Karpas-422 (cell line): ENCODE measurements at regions not wholly inside any gene's neighbourhood (a gene's known extent, or its start where the extent isn't known, plus 50 kb on each side); places are given as distances from the start of the nearest gene placed in this dataset.

Experiments used
- DNase-seq: peaks from one replicate; pipeline ENCODE4 v3.0.0-alpha.2; 2015
- H2AFZ ChIP-seq: fragments of 200-600 bp; sonication (generic); 2 replicates; pipeline ENCODE4 v1.6.1; 2014; ENCODE audit warnings: antibody characterized with exemption, low read length, mixed read lengths
- H3K27ac ChIP-seq: fragments of 200-600 bp; sonication (generic); 2 replicates; pipeline ENCODE4 v1.5.1; 2014; ENCODE audit warnings: mild to moderate bottlenecking, low read length, moderate library complexity
- H3K27me3 ChIP-seq: fragments of 200-600 bp; sonication (generic); 2 replicates; pipeline ENCODE4 v1.6.1; 2014; ENCODE audit warnings: low read length, mixed read lengths
- H3K36me3 ChIP-seq: fragments of 200-600 bp; sonication (generic); 2 replicates; pipeline ENCODE4 v1.6.1; 2014; ENCODE audit warnings: low read length, mixed read lengths; ENCODE audit not compliant: insufficient read depth
- H3K4me1 ChIP-seq: fragments of 200-600 bp; sonication (generic); 2 replicates; pipeline ENCODE4 v1.6.1; 2014; ENCODE audit warnings: mild to moderate bottlenecking, low read length, mixed read lengths
- H3K4me2 ChIP-seq: fragments of 200-600 bp; sonication (generic); 2 replicates; pipeline ENCODE4 v1.6.1; 2014; ENCODE audit warnings: low read length, low read depth, mild to moderate bottlenecking; ENCODE audit not compliant: poor library complexity, severe bottlenecking
- H3K4me3 ChIP-seq: fragments of 200-600 bp; sonication (generic); 2 replicates; pipeline ENCODE4 v1.5.1; 2014; ENCODE audit warnings: mild to moderate bottlenecking, antibody characterized with exemption, low read length, mixed read lengths
- H3K79me2 ChIP-seq: fragments of 200-600 bp; sonication (generic); 2 replicates; pipeline ENCODE4 v1.6.1; 2014; ENCODE audit warnings: mild to moderate bottlenecking, low read length, mixed read lengths
- H3K9ac ChIP-seq: fragments of 200-600 bp; sonication (generic); 2 replicates; pipeline ENCODE4 v1.6.0; 2014; ENCODE audit warnings: low read length
- H3K9me2 ChIP-seq: fragments of 200-600 bp; sonication (generic), shearing (Covaris generic); replicated peaks from 2 replicates; pipeline ENCODE4 v1.6.0; 2014; ENCODE audit warnings: mild to moderate bottlenecking, low read length, moderate library complexity; ENCODE audit not compliant: insufficient read depth
- H3K9me3 ChIP-seq: fragments of 300-700, 200-600 bp; sonication (generic); 2 replicates; pipeline ENCODE4 v1.6.1; 2014; ENCODE audit warnings: low read length, mixed read lengths
- H4K20me1 ChIP-seq: fragments of 200-600 bp; sonication (generic); 2 replicates; pipeline ENCODE4 v1.6.1; 2014; ENCODE audit warnings: mild to moderate bottlenecking, antibody characterized with exemption, low read length, low read depth; ENCODE audit not compliant: insufficient read depth

DNA sequence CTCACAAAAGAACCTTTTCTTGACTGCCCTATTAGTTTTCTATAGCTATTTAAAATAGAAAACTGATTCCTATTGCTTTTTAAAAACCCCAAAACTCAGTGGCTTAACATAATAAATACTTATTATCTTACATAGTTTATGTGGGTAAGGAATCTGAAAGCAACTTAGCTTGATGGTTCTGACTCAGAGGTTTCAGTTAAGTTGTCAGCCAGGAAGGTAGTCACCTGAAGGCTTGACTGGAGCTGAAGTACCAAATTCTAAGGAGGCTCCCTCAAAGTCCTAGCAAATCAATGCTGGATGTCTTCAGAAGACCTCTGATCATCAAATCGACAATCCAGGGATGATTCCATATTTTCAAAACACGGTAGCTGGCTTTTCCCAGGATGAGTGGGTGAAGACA lies 546.6 kb upstream of the CDH2 start:
- Histone ChIP-seq H3K4me1 (no peaks in the 10 kb centered on the region), H3K4me3 (no peak overlapping the region), H3K27me3 (no peaks in the 10 kb centered on the region), H3K36me3 (no peaks in the 10 kb centered on the region), H3K79me2 (no peaks in the 10 kb centered on the region), H3K9ac (no peak overlapping the region), H2AFZ (no peak overlapping the region), H3K9me3 (peaks cover 32% of the 10 kb centered on the region), H3K9me2 (no peaks in the 10 kb centered on the region), H3K27ac (no peak overlapping the region), H4K20me1 (no peaks in the 10 kb centered on the region), H3K4me2 (no peak overlapping the region)
- no peak for DNase-seq

DNA sequence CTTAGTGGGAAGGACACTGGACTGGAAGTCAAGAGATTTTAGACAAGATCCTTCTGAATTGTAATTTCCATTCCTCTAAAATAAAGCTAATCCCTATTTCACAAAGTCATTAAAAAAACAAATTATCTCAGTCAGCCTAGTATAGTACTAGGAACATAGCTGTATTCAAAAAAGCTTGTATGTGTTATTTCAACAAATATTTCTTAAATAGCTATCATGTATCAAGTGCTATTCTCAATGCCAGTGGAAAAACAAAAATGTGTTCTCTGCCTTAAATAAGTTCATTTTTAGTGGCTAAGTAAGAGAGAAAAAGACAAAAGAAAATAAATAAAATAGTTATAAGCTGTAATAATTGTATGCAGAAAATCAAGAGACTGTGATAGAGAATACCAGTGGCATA lies 541.8 kb upstream of the CDH2 start:
- no peaks in the 10 kb centered on the region for H3K4me1 ChIP-seq
- H3K9ac ChIP-seq, result no peak overlapping the region
- no peaks in the 10 kb centered on the region for H3K9me2 ChIP-seq
- no peak overlapping the region for H3K4me3 ChIP-seq
- no peak overlapping the region for H3K27ac ChIP-seq
- H3K79me2 ChIP-seq, result no peaks in the 10 kb centered on the region
- peaks cover 42% of the 10 kb centered on the region for H3K9me3 ChIP-seq
- H3K27me3 ChIP-seq, result no peaks in the 10 kb centered on the region
- no peak overlapping the region for H2AFZ ChIP-seq
- H3K36me3 ChIP-seq, result no peaks in the 10 kb centered on the region
- H3K4me2 ChIP-seq, result no peak overlapping the region
- no peaks in the 10 kb centered on the region for H4K20me1 ChIP-seq
- no peak for DNase-seq

DNA sequence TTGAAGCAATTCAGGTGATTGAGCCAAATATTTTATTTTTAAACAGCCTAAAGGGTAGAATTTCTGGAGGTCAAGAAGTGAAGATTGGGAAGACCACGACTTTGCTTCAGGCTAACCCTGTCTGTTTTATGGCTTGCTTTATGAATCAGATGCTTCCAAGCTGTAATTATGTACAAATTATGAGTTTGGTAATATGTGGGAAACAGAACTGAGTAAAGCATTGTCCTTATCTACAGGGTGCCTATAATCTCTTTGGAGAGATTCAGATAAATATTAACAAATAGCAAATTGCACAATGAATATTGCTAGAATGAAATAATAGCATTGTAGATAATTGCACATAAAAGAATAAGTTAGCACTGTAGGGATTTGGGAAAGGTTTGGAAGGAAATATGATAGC lies 539.4 kb upstream of the CDH2 start:
- peaks cover 41% of the 10 kb centered on the region for H3K9me3 ChIP-seq
- H3K27me3 ChIP-seq, result no peaks in the 10 kb centered on the region
- no peaks in the 10 kb centered on the region for H3K4me1 ChIP-seq
- H4K20me1 ChIP-seq, result no peaks in the 10 kb centered on the region
- no peak for DNase-seq
- H3K4me3 ChIP-seq, result no peak overlapping the region
- H3K36me3 ChIP-seq, result no peaks in the 10 kb centered on the region
- no peaks in the 10 kb centered on the region for H3K9me2 ChIP-seq
- no peak overlapping the region for H3K27ac ChIP-seq
- no peaks in the 10 kb centered on the region for H3K79me2 ChIP-seq
- H2AFZ ChIP-seq, result no peak overlapping the region
- H3K9ac ChIP-seq, result no peak overlapping the region
- no peak overlapping the region for H3K4me2 ChIP-seq

DNA sequence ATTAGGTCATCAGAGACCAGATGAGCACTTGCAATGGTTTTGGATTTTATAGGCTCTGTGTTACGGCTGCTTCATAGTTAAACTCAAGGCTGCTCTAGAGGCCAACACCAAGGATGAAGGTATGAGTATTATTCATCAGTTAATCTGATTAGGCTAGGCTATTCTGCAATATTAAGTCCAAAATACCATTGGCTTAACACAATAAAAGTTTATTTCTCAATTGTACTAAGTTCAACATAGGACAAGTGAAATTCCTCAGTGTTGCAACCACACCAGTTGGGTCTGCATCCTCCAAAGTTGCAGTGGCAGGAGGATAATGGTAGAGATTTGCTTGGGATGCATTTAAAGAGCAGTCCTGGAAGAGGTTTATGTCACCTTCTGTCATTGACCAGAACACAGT lies 538.3 kb upstream of the CDH2 start:
- no peaks in the 10 kb centered on the region for H3K9me2 ChIP-seq
- H3K27me3 ChIP-seq, result no peaks in the 10 kb centered on the region
- DNase-seq, result no peak
- no peak overlapping the region for H3K4me3 ChIP-seq
- H3K36me3 ChIP-seq, result no peaks in the 10 kb centered on the region
- no peak overlapping the region for H3K9ac ChIP-seq
- H3K9me3 ChIP-seq, result peaks cover 33% of the 10 kb centered on the region
- no peak overlapping the region for H3K4me2 ChIP-seq
- no peaks in the 10 kb centered on the region for H3K4me1 ChIP-seq
- no peaks in the 10 kb centered on the region for H3K79me2 ChIP-seq
- no peaks in the 10 kb centered on the region for H4K20me1 ChIP-seq
- no peak overlapping the region for H2AFZ ChIP-seq
- no peak overlapping the region for H3K27ac ChIP-seq

DNA sequence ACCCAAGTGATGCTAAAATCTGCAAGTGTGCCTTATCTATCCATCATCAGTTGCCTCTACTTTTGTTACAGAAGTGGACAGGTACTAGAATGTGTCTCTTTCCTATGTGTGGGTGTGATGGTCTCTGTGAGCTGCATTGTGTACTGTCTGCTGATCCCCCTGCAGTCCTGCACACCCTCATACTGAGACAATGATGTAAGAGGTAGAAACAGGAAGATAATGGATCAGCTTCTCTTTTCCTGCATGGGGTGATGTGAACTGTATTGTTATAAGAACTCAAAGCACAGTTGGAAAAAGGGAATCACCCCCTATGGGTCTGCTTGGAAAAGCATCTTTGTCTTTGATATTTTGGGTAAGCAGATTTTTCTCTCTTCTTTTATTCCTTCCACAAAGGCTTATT lies 537.6 kb upstream of the CDH2 start:
- DNase-seq, result no peak
- no peaks in the 10 kb centered on the region for H3K36me3 ChIP-seq
- peaks cover 33% of the 10 kb centered on the region for H3K9me3 ChIP-seq
- H3K4me1 ChIP-seq, result no peaks in the 10 kb centered on the region
- H2AFZ ChIP-seq, result no peak overlapping the region
- H3K27me3 ChIP-seq, result no peaks in the 10 kb centered on the region
- H3K4me2 ChIP-seq, result no peak overlapping the region
- no peak overlapping the region for H3K27ac ChIP-seq
- no peaks in the 10 kb centered on the region for H3K79me2 ChIP-seq
- H3K4me3 ChIP-seq, result no peak overlapping the region
- H4K20me1 ChIP-seq, result no peaks in the 10 kb centered on the region
- no peaks in the 10 kb centered on the region for H3K9me2 ChIP-seq
- no peak overlapping the region for H3K9ac ChIP-seq

DNA sequence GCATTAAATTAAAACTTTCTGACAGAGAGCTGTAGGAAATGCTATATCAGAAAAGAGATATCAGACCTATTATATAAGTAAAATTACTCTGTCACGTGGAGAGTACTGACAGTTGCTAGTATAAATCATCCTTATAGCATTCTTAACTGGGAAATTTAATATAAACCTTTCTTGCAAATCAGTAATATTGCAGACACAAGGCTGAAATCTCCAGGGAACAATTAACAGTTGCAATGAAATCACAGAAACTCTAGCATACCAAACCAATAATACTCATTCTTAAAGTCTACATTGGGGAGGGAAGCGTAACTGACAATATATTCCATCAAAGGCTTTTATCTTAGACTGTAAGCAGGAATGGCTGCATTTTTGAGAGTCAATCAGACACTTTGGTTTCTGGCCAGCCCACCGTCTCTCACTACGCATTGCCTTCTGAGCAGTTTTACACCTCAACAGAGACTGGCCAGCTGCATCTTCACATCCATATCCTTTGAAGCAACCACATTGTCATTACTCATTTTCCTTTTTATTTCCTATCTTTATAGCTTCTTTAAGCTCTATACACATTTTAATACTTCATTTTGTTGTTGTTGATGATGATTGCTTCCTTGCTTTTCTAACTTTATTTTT lies 536.0 kb upstream of the CDH2 start:
- H3K4me1 ChIP-seq, result no peaks in the 10 kb centered on the region
- no peaks in the 10 kb centered on the region for H3K79me2 ChIP-seq
- no peak overlapping the region for H3K4me2 ChIP-seq
- no peak overlapping the region for H3K9ac ChIP-seq
- peaks cover 33% of the 10 kb centered on the region for H3K9me3 ChIP-seq
- H3K27me3 ChIP-seq, result no peaks in the 10 kb centered on the region
- no peaks in the 10 kb centered on the region for H3K36me3 ChIP-seq
- no peak overlapping the region for H2AFZ ChIP-seq
- no peak overlapping the region for H3K4me3 ChIP-seq
- H4K20me1 ChIP-seq, result no peaks in the 10 kb centered on the region
- no peaks in the 10 kb centered on the region for H3K9me2 ChIP-seq
- H3K27ac ChIP-seq, result no peak overlapping the region
- DNase-seq, result no peak

DNA sequence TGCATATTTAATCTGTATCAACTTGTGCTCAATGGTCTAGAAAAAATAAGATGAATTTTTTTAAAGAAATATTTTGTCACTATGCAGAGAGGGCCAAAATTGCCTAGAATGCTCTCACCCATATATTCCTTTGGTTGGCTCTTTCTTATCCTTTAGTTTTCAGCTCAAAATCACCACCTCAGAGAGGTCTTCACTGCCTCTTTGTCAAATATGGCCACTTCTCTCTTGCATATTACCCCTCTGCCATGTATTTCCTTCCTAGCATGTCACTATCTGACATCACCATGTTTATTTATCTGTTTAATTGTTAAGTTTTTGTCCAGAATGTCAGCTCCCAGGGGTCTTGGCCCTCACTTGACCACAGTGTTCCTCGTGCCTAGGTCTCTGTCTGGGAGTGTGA lies 535.2 kb upstream of the CDH2 start:
- no peaks in the 10 kb centered on the region for H4K20me1 ChIP-seq
- no peak overlapping the region for H3K9ac ChIP-seq
- no peaks in the 10 kb centered on the region for H3K79me2 ChIP-seq
- no peak overlapping the region for H3K4me2 ChIP-seq
- H3K4me1 ChIP-seq, result no peaks in the 10 kb centered on the region
- no peaks in the 10 kb centered on the region for H3K9me2 ChIP-seq
- no peak overlapping the region for H3K27ac ChIP-seq
- no peak overlapping the region for H2AFZ ChIP-seq
- H3K36me3 ChIP-seq, result no peaks in the 10 kb centered on the region
- no peak for DNase-seq
- H3K27me3 ChIP-seq, result no peaks in the 10 kb centered on the region
- peaks cover 32% of the 10 kb centered on the region for H3K9me3 ChIP-seq
- no peak overlapping the region for H3K4me3 ChIP-seq

DNA sequence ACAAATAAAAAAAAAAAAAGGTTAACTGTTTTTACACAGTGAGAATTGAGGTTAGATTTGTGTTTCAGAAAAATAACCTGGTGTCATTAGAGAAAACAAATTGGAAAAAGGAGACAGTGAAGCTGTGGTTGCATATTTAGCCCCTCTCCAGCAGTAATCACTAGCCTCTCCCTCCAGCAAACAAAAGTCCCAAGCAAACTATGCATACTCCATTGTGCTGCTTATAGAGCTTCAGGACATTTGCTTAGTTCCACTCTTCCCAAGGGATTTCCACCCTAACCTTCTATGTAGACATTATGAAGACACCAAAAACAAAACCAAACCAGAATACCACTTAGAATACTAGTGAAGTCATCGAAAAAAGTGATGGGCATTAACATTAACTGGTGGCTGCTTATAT lies 534.2 kb upstream of the CDH2 start:
- Histone ChIP-seq H2AFZ (no peak overlapping the region), H3K36me3 (no peaks in the 10 kb centered on the region), H3K4me1 (no peaks in the 10 kb centered on the region), H3K4me2 (no peak overlapping the region), H3K9ac (no peak overlapping the region), H3K9me3 (peaks cover 27% of the 10 kb centered on the region), H3K27me3 (no peaks in the 10 kb centered on the region), H4K20me1 (no peaks in the 10 kb centered on the region), H3K79me2 (no peaks in the 10 kb centered on the region), H3K4me3 (no peak overlapping the region), H3K9me2 (no peaks in the 10 kb centered on the region), H3K27ac (no peak overlapping the region)
- no peak for DNase-seq

DNA sequence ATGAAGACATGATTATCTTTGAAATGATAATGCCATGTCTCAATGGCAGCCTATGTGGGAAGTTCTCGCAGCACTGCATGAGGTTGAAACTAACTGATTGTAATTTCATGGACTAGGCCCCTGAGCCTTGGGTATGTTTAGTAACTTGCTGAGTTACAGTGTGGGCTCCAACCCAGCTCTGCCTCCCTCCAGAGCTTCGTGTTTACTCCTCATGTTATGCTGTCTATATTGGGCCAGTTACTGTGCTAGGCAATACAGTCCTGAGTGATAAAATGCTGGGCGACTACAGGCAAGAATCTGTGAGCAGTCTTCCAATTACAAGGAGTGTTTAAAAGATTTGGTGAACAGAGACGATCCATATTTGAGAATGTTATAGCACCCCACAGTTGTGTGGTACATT lies 530.1 kb upstream of the CDH2 start:
- no peak overlapping the region for H3K4me2 ChIP-seq
- no peaks in the 10 kb centered on the region for H3K36me3 ChIP-seq
- H3K79me2 ChIP-seq, result no peaks in the 10 kb centered on the region
- H2AFZ ChIP-seq, result no peak overlapping the region; the same call in 1 of the 2 replicates
- no peaks in the 10 kb centered on the region for H4K20me1 ChIP-seq
- H3K27ac ChIP-seq, result no peak overlapping the region
- no peaks in the 10 kb centered on the region for H3K9me2 ChIP-seq
- no peaks in the 10 kb centered on the region for H3K27me3 ChIP-seq
- no peak for DNase-seq
- H3K4me1 ChIP-seq, result no peaks in the 10 kb centered on the region
- H3K9ac ChIP-seq, result no peak overlapping the region
- no peak overlapping the region for H3K4me3 ChIP-seq
- peaks cover 6% of the 10 kb centered on the region for H3K9me3 ChIP-seq
